K562 (cell line): ENCODE measurements at regions not wholly inside any gene's neighbourhood (a gene's known extent, or its start where the extent isn't known, plus 50 kb on each side); places are given as distances from the start of the nearest gene placed in this dataset.

Experiments used
- ATAC-seq: fragments of 200-7000 bp; cut with Tn5 transposase; 3 replicates; pipeline ENCODE4 v1.9.1; 2020; ENCODE audit warnings: moderate library complexity
- BruUV-seq: library from RNA; stranded (reverse); fragments of 400-500 nt; replicated peaks from 2 replicates; lab custom pipeline; 2021; lab: Mats Ljungman, UMichigan
- CTCF ChIA-PET: fragments of 300-600 bp; formaldehyde crosslinking; extraction: SDS; loops from one replicate; lab custom pipeline; 2021; ENCODE audit warnings: low intra/inter-chr PET ratio; lab: Yijun Ruan, JAX
- POLR2A ChIA-PET: fragments of 300-600, 350-650 bp; sonication (Branson Sonifier 250); formaldehyde crosslinking; extraction: SDS; loops from one replicate; lab custom pipeline; 2021; ENCODE audit warnings: antibody characterized with exemption, inconsistent platforms; lab: Yijun Ruan, JAX
- DNase-seq, 4 experiments: peaks; one replicate each; pipeline versions ENCODE4 v3.0.0 to v3.0.0-alpha.2; 2011 to 2018; ENCODE audit warnings: low spot score in 3 of 4, mixed read lengths in 3 of 4; ENCODE audit errors: extremely low read depth in 1 of 4
- FAIRE-seq: peaks from 2 replicates; lab custom pipeline; 2011; peaks lifted over from hg19 to GRCh38; lab: Jason Lieb, UNC
- H2AFZ ChIP-seq: 2 replicates; pipeline ENCODE4 v1.6.0; 2011; ENCODE audit warnings: low read depth, low read length, control low read depth, inconsistent platforms
- H3K27ac ChIP-seq: fragments of 200-600 bp; 3 replicates; pipeline ENCODE4 v1.8.0; 2011; ENCODE audit warnings: low read depth, mild to moderate bottlenecking, control low read depth, inconsistent platforms, low read length, moderate library complexity, mixed read lengths; ENCODE audit errors: extremely low read depth
- H3K27me3 ChIP-seq, 2 experiments: fragments of 300-600 bp in 1 of 2; 2 replicates in 1 of 2; 3 replicates in 1 of 2; pipeline versions ENCODE4 v1.6.0 to v1.8.0; 2011; ENCODE audit warnings: inconsistent platforms in 2 of 2, low read length in 2 of 2, mild to moderate bottlenecking in 1 of 2, mixed read lengths in 1 of 2, moderate library complexity in 1 of 2; ENCODE audit not compliant: control insufficient read depth in 2 of 2, insufficient read depth in 2 of 2
- H3K36me3 ChIP-seq: fragments of 300-600 bp; 3 replicates; pipeline ENCODE4 v1.8.0; 2011; ENCODE audit warnings: mild to moderate bottlenecking, low read length, inconsistent platforms; ENCODE audit not compliant: control insufficient read depth, insufficient read depth
- H3K4me1 ChIP-seq, 2 experiments: fragments of 200-600 bp in 1 of 2; replicated peaks in 1 of 2; 2 replicates in 1 of 2; 3 replicates in 1 of 2; pipeline versions ENCODE4 v1.5.1 to v1.8.0; 2011; ENCODE audit warnings: inconsistent platforms in 2 of 2, low read length in 2 of 2, mild to moderate bottlenecking in 1 of 2, mixed read lengths in 1 of 2, moderate library complexity in 1 of 2; ENCODE audit not compliant: control insufficient read depth in 2 of 2, insufficient read depth in 2 of 2
- H3K4me2 ChIP-seq: 2 replicates; pipeline ENCODE4 v1.6.1; 2011; ENCODE audit warnings: low read length, control low read depth, inconsistent platforms, mixed read lengths; ENCODE audit not compliant: insufficient read depth
- H3K4me3 ChIP-seq: fragments of 200-600 bp; sonication (generic), shearing (Covaris generic); 2 replicates; pipeline ENCODE4 v1.5.1; 2016; ENCODE audit warnings: control low read depth, inconsistent platforms
- H3K79me2 ChIP-seq: fragments of 200-600 bp; 3 replicates; pipeline ENCODE4 v1.8.0; 2011; ENCODE audit warnings: low read length, inconsistent platforms; ENCODE audit not compliant: control insufficient read depth, insufficient read depth
- H3K9ac ChIP-seq, 2 experiments: 2 replicates each; pipeline versions ENCODE4 v1.6.0 to v1.6.1; 2011; ENCODE audit warnings: low read depth in 2 of 2, low read length in 2 of 2, control low read depth in 1 of 2, inconsistent platforms in 1 of 2, mild to moderate bottlenecking in 1 of 2, mixed read lengths in 1 of 2; ENCODE audit not compliant: insufficient read depth in 1 of 2
- H3K9me1 ChIP-seq: one replicate; pipeline ENCODE4 v1.6.0; 2011; ENCODE audit warnings: inconsistent platforms, mild to moderate bottlenecking, low read length, moderate library complexity; ENCODE audit not compliant: control insufficient read depth, insufficient read depth
- H3K9me3 ChIP-seq: replicated peaks from 2 replicates; pipeline ENCODE4 v1.5.1; 2011; ENCODE audit warnings: low read depth, low read length, inconsistent platforms; ENCODE audit not compliant: control insufficient read depth, insufficient read depth
- H4K20me1 ChIP-seq: replicated peaks from 2 replicates; pipeline ENCODE4 v1.6.1; 2011; ENCODE audit warnings: low read length, inconsistent platforms, mixed read lengths; ENCODE audit not compliant: control insufficient read depth, insufficient read depth
- DMBX1 ChIP-seq: fragments of 250-450 bp; sonication (Bioruptor Pico); IDR thresholded peaks from 2 replicates; pipeline ENCODE4 v1.8.0; 2022; ENCODE audit warnings: inconsistent platforms, mild to moderate bottlenecking, moderate library complexity, borderline replicate concordance
- HDGF ChIP-seq: fragments of 450-650 bp; IDR thresholded peaks from 2 replicates; pipeline ENCODE4 v1.6.1; 2016
- JUNB ChIP-seq: fragments of 450-650 bp; formaldehyde crosslinking; conservative IDR thresholded peaks from 2 replicates; pipeline ENCODE4 v1.4.0; 2020; ENCODE audit warnings: mild to moderate bottlenecking
- KLF6 ChIP-seq: fragments of 250-450 bp; sonication (Bioruptor Pico); IDR thresholded peaks from 2 replicates; pipeline ENCODE4 v1.4.0; 2020; ENCODE audit warnings: mild to moderate bottlenecking, moderate library complexity, borderline replicate concordance
- PRDM10 ChIP-seq: fragments of 450-650 bp; IDR thresholded peaks from 2 replicates; pipeline ENCODE4 v1.6.1; 2018; ENCODE audit not compliant: partially characterized antibody
- SMAD3 ChIP-seq: fragments of 450-650 bp; formaldehyde crosslinking; conservative IDR thresholded peaks from 2 replicates; pipeline ENCODE4 v1.4.0; 2020; ENCODE audit warnings: mild to moderate bottlenecking
- SOX6 ChIP-seq: fragments of 450-650 bp; IDR thresholded peaks from 2 replicates; pipeline ENCODE4 v1.6.1; 2014; ENCODE audit warnings: mild to moderate bottlenecking
- TAF9B ChIP-seq: fragments of 450-650 bp; IDR thresholded peaks from 2 replicates; pipeline ENCODE4 v1.6.1; 2018; ENCODE audit warnings: mild to moderate bottlenecking; ENCODE audit not compliant: partially characterized antibody
- ZFP1 ChIP-seq: fragments of 450-650 bp; formaldehyde crosslinking; IDR thresholded peaks from 2 replicates; pipeline ENCODE4 v1.4.0; 2020; ENCODE audit warnings: mild to moderate bottlenecking, mixed read lengths
- ZNF277 ChIP-seq: fragments of 250-450 bp; sonication (Bioruptor Pico); IDR thresholded peaks from 2 replicates; pipeline ENCODE4 v1.8.0; 2022; ENCODE audit warnings: inconsistent platforms, mild to moderate bottlenecking, moderate library complexity, borderline replicate concordance
- ZNF318 ChIP-seq, 2 experiments: fragments of 450-650 bp; IDR thresholded peaks; 2 replicates each; pipeline ENCODE4 v1.6.1; 2016; ENCODE audit warnings: mild to moderate bottlenecking in 2 of 2, borderline replicate concordance in 1 of 2, low read depth in 1 of 2, moderate library complexity in 1 of 2
- WGBS: fragments of 100-300 bp; shearing (Covaris generic); methylation state at CpG from one replicate; pipeline ENCODE4 v1.1.6; 2016; ENCODE audit warnings: low coverage, mixed read lengths; ENCODE audit not compliant: insufficient coverage; ENCODE audit errors: missing lambda C conversion rate; 5-methylcytosine and 5-hydroxymethylcytosine counted together
- in situ Hi-C: fragments of 300-500 bp; cut with MboI; formaldehyde crosslinking; loops from 4 replicates; pipeline ENCODE4 v1.15.0; 2018; ENCODE audit warnings: inconsistent platforms, mixed read lengths
- intact Hi-C: fragments of 100-400 bp; cut with micrococcal nuclease; formaldehyde crosslinking; loops from 2 replicates; pipeline ENCODE4 v1.14.2; 2022

GRCh38 chr16:63373744-63374143, 1337.5 kb upstream of the CDH8 start:
- Histone ChIP-seq H4K20me1 (no peaks in the 10 kb centered on the region), H3K4me1 (no peaks in the 10 kb centered on the region), H2AFZ (no peak overlapping the region), H3K4me3 (no peak overlapping the region), H3K27me3 (no peaks in the 10 kb centered on the region), H3K9ac (no peak overlapping the region), H3K36me3 (no peaks in the 10 kb centered on the region), H3K79me2 (no peaks in the 10 kb centered on the region), H3K27ac (no peak overlapping the region), H3K9me3 (no peaks in the 10 kb centered on the region), H3K4me2 (no peak overlapping the region), H3K9me1 (no peaks in the 10 kb centered on the region)
- in situ Hi-C loops = no loop called here
- DNase-seq = no peak
- WGBS = 0% methylated on average over 1 of the region's 1 CpG
- no peak for FAIRE-seq
- POLR2A ChIA-PET = no interaction called here
- ATAC-seq = no peak
- CTCF ChIA-PET = no interaction called here
- BruUV-seq = no TSS peak
- intact Hi-C loops = no loop called here
- TF ChIP-seq ZFP1 (CRISPR knock-in tag) (no peak), SOX6 (no peak), DMBX1 (CRISPR knock-in tag) (no peak), ZNF318 (IDR thresholded peaks at IDR 0.05; ENCODE audit: borderline replicate concordance in 1 of 2, low read depth in 1 of 2) (no peak), ZNF277 (CRISPR knock-in tag) (no peak), SMAD3 (no peak), HDGF (no peak), KLF6 (CRISPR knock-in tag) (no peak), JUNB (CRISPR knock-in tag) (no peak), PRDM10 (no peak), TAF9B (no peak)
